ENCODE measurements at regions not wholly inside any gene's neighbourhood (a gene's known extent, or its start where the extent isn't known, plus 50 kb on each side); places are given as distances from the start of the nearest gene placed in this dataset.

DNA sequence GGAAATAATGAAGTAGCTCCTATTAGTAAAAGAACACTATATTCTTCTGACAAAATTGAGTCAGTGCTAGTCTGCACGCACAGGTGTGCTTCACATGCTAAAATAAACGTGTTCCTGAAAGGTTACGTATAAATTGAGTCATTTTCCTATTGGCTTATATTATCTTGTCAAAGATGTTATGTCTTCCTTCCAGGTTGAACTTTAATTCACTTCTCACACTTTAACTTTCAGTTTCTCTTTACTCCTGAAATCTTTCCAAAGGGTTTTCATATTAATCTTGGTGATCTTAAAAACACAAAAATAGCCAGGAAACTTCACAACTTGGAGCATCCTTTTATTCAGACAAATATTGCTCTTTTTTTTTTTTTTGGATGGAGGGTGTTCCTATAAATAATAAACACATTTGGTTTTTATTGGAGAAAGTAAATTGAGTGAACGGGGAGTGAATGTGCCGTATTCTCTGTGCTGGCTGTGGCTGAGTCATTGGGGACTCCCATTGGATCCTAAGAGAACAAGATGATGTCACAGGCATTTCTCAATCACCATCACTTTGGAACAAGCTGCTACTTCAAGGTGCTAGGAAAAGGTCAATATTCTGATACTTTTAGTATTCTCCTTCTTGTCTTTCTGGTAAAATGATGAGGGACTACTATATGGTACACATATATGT is 150.2 kb upstream of the SPATS2L start:
- Histone ChIP-seq H3K9ac (ENCODE audit: insufficient read depth, low read length) (no peak overlapping the region), H3K9me3 (ENCODE audit: control insufficient read depth, insufficient read depth, low read depth, low read length) (no peaks in the 10 kb centered on the region), H2AFZ (ENCODE audit: low read length) (peak overlapping the region; percentile 12), H3K4me2 (ENCODE audit: extremely low read depth, insufficient read depth, low read length) (peak overlapping the region; percentile 59), H3K4me3 (replicated peaks in 1 of 4; ENCODE audit: control extremely low read depth in 1 of 4, insufficient read depth in 1 of 4, low read depth in 3 of 4, low read length in 4 of 4) (peak overlapping the region; percentile 39 to 73 (median 44)), H3K27me3 (ENCODE audit: control insufficient read depth, insufficient read depth, low read length) (no peaks in the 10 kb centered on the region), H3K79me2 (ENCODE audit: control insufficient read depth, insufficient read depth, low read length) (no peaks in the 10 kb centered on the region), H4K20me1 (ENCODE audit: control insufficient read depth, extremely low read depth, insufficient read depth, low read length) (no peaks in the 10 kb centered on the region), H3K36me3 (ENCODE audit: control insufficient read depth, insufficient read depth, low read length) (no peaks in the 10 kb centered on the region), H3K4me1 (ENCODE audit: control insufficient read depth, extremely low read depth, insufficient read depth, low read length) (no peaks in the 10 kb centered on the region), H3K27ac (ENCODE audit: insufficient read depth, low read length) (no peak overlapping the region)
- TF ChIP-seq, protein P1, sequence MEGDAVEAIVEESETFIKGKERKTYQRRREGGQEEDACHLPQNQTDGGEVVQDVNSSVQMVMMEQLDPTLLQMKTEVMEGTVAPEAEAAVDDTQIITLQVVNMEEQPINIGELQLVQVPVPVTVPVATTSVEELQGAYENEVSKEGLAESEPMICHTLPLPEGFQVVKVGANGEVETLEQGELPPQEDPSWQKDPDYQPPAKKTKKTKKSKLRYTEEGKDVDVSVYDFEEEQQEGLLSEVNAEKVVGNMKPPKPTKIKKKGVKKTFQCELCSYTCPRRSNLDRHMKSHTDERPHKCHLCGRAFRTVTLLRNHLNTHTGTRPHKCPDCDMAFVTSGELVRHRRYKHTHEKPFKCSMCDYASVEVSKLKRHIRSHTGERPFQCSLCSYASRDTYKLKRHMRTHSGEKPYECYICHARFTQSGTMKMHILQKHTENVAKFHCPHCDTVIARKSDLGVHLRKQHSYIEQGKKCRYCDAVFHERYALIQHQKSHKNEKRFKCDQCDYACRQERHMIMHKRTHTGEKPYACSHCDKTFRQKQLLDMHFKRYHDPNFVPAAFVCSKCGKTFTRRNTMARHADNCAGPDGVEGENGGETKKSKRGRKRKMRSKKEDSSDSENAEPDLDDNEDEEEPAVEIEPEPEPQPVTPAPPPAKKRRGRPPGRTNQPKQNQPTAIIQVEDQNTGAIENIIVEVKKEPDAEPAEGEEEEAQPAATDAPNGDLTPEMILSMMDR (conservative IDR thresholded peaks at IDR 0.05 in 1 of 2, IDR thresholded peaks at IDR 0.05 in 1 of 2; ENCODE audit: low read depth in 1 of 2, low read length in 2 of 2): no peak
- no peak for TF ChIP-seq EZH2 (IDR thresholded peaks at IDR 0.05; ENCODE audit: low read length, missing control alignments)
- DNase-seq (ENCODE audit: low read depth in 2 of 2): peak; percentile 83 to 96

DNA sequence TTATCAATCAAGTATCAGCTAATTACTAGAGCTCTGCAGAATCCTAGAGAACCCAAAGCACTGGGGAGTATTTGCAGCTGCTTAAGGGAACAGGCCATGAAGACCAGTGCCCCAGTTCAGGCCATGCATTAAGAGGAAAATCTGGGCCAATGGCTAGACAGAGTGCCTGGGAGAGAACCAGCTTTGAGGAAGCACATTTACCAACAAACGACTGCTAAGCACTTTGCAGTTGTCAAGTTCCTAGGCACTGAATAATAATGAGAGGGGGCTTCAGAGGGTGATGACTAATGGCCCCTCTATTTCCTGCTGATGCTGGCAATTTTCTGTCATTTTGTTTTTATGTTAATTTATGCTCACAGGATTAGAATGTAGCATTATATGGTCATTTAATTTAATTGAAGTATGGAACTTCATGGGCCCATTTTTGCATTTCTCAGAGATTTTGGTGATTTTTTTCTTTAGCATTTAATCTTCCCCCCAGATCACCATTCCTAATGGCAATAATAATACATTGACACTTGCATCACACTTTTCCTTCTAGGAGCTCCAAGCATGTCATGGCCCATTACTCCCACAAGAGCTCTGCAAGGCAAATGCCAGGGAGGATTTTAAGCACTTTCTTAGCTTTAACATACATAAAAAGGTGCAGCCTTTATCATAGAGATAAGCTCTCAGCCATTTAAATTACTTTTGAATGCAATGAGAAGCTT is 147.7 kb upstream of the SPATS2L start:
- Histone ChIP-seq H3K4me1 (ENCODE audit: control insufficient read depth, extremely low read depth, insufficient read depth, low read length) (no peaks in the 10 kb centered on the region), H3K9ac (ENCODE audit: insufficient read depth, low read length) (no peak overlapping the region), H3K4me2 (ENCODE audit: extremely low read depth, insufficient read depth, low read length) (no peak overlapping the region), H3K36me3 (ENCODE audit: control insufficient read depth, insufficient read depth, low read length) (no peaks in the 10 kb centered on the region), H4K20me1 (ENCODE audit: control insufficient read depth, extremely low read depth, insufficient read depth, low read length) (no peaks in the 10 kb centered on the region), H3K4me3 (replicated peaks in 1 of 4; ENCODE audit: control extremely low read depth in 1 of 4, insufficient read depth in 1 of 4, low read depth in 3 of 4, low read length in 4 of 4) (no peak overlapping the region), H3K79me2 (ENCODE audit: control insufficient read depth, insufficient read depth, low read length) (no peaks in the 10 kb centered on the region), H3K9me3 (ENCODE audit: control insufficient read depth, insufficient read depth, low read depth, low read length) (no peaks in the 10 kb centered on the region), H2AFZ (ENCODE audit: low read length) (no peak overlapping the region), H3K27me3 (ENCODE audit: control insufficient read depth, insufficient read depth, low read length) (no peaks in the 10 kb centered on the region), H3K27ac (ENCODE audit: insufficient read depth, low read length) (no peak overlapping the region)
- peak in 1 of 2 donors; percentile 39 for DNase-seq (ENCODE audit: low read depth in 2 of 2)
- no peak for TF ChIP-seq EZH2 (IDR thresholded peaks at IDR 0.05; ENCODE audit: low read length, missing control alignments)
- TF ChIP-seq, protein P1 (conservative IDR thresholded peaks at IDR 0.05 in 1 of 2, IDR thresholded peaks at IDR 0.05 in 1 of 2; ENCODE audit: low read depth in 1 of 2, low read length in 2 of 2): no peak

DNA sequence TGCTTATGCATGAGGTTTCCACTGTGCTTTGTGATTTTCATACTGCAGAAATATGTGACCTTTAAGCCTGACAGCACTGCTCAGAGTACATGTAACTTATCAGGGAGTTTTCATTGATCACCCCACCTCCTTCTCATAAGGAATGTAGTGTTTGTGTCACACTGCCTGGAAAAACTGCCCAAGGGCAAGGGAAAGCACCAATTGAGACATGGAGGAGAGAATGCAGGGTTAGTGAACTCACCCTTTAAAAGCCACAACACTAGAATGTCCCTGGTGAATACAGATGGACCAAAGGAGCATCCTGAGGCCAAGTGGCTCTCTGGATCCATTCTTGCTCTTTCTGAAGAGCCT is 147.2 kb upstream of the SPATS2L start:
- H3K36me3 ChIP-seq (ENCODE audit: control insufficient read depth, insufficient read depth, low read length): no peaks in the 10 kb centered on the region
- no peak overlapping the region for H3K9ac ChIP-seq (ENCODE audit: insufficient read depth, low read length)
- no peaks in the 10 kb centered on the region for H3K9me3 ChIP-seq (ENCODE audit: control insufficient read depth, insufficient read depth, low read depth, low read length)
- H3K4me3 ChIP-seq (replicated peaks in 1 of 4; ENCODE audit: control extremely low read depth in 1 of 4, insufficient read depth in 1 of 4, low read depth in 3 of 4, low read length in 4 of 4): no peak overlapping the region
- H3K27ac ChIP-seq (ENCODE audit: insufficient read depth, low read length): no peak overlapping the region
- H3K4me2 ChIP-seq (ENCODE audit: extremely low read depth, insufficient read depth, low read length): no peak overlapping the region
- no peaks in the 10 kb centered on the region for H3K27me3 ChIP-seq (ENCODE audit: control insufficient read depth, insufficient read depth, low read length)
- H3K4me1 ChIP-seq (ENCODE audit: control insufficient read depth, extremely low read depth, insufficient read depth, low read length): no peaks in the 10 kb centered on the region
- no peaks in the 10 kb centered on the region for H4K20me1 ChIP-seq (ENCODE audit: control insufficient read depth, extremely low read depth, insufficient read depth, low read length)
- H2AFZ ChIP-seq (ENCODE audit: low read length): no peak overlapping the region
- TF ChIP-seq, protein P1 (conservative IDR thresholded peaks at IDR 0.05 in 1 of 2, IDR thresholded peaks at IDR 0.05 in 1 of 2; ENCODE audit: low read depth in 1 of 2, low read length in 2 of 2): no peak
- no peak for TF ChIP-seq EZH2 (IDR thresholded peaks at IDR 0.05; ENCODE audit: low read length, missing control alignments)
- DNase-seq (ENCODE audit: low read depth in 2 of 2): peak in 1 of 2 donors; percentile 35
- H3K79me2 ChIP-seq (ENCODE audit: control insufficient read depth, insufficient read depth, low read length): no peaks in the 10 kb centered on the region

Measured in fibroblast of lung (primary cell).